HCT116 (cell line): ENCODE measurements at regions not wholly inside any gene's neighbourhood (a gene's known extent, or its start where the extent isn't known, plus 50 kb on each side); places are given as distances from the start of the nearest gene placed in this dataset.
"Not testable (repeated sequence)": the region's sequence is repeated elsewhere in the genome, so short reads cannot be mapped to it uniquely, and the experiment has no call there.

ENCODE experiments used
- ATAC-seq: fragments of 200-7000 bp; cut with Tn5 transposase; 2 replicates; pipeline ENCODE4 v1.9.1; 2020; ENCODE audit warnings: mild to moderate bottlenecking, moderate library complexity
- BruUV-seq: library from RNA; stranded (reverse); fragments of 400-500 nt; replicated peaks from 2 replicates; lab custom pipeline; 2021; lab: Mats Ljungman, UMichigan
- CTCF ChIA-PET: fragments of 300-600 bp; sonication (Branson Sonifier 250); formaldehyde crosslinking; loops from one replicate; lab custom pipeline; 2021; ENCODE audit warnings: antibody characterized with exemption; lab: Charles Lee
- POLR2A ChIA-PET: fragments of 300-600, 350-600 bp; sonication (Branson Sonifier 250); formaldehyde crosslinking; loops from one replicate; lab custom pipeline; 2021; ENCODE audit warnings: antibody characterized with exemption; lab: Charles Lee
- RAD21 ChIA-PET, 2 experiments: fragments of 300-600 bp; sonication (Branson Sonifier 250); formaldehyde crosslinking; loops; one replicate each; lab custom pipeline; 2023; ENCODE audit warnings: low total read pairs in 2 of 2; ENCODE audit not compliant: uncharacterized antibody in 2 of 2, unreplicated experiment in 2 of 2, low non-redundant PET in 1 of 2; lab: Charles Lee
- DNase-seq: peaks from one replicate; pipeline ENCODE4 v3.0.0-alpha.2; 2010; ENCODE audit warnings: low read depth, low spot score
- H2AFZ ChIP-seq: fragments of 200-600 bp; shearing (Covaris generic), sonication (generic); 2 replicates; pipeline ENCODE4 v1.6.1; 2017; ENCODE audit warnings: low read depth, mixed run types, mixed read lengths, antibody characterized with exemption, low read length; ENCODE audit not compliant: poor library complexity, severe bottlenecking
- H3K27ac ChIP-seq: 2 replicates; pipeline ENCODE4 v1.5.1; 2012; ENCODE audit warnings: low read depth, low read length
- H3K27me3 ChIP-seq: fragments of 200-600 bp; sonication (generic); 2 replicates; pipeline ENCODE4 v1.6.1; 2016; ENCODE audit warnings: mixed run types, low read length, mixed read lengths; ENCODE audit not compliant: insufficient read depth
- H3K36me3 ChIP-seq, 2 experiments: fragments of 200-500 bp in 1 of 2; fragments of 200-600 bp in 1 of 2; sonication (Bioruptor generic) in 1 of 2; sonication (generic) in 1 of 2; 2 replicates each; pipeline versions ENCODE4 v1.5.1 to v1.6.1; 2014 to 2016; ENCODE audit warnings: low read length in 2 of 2, inconsistent platforms in 1 of 2, mixed read lengths in 1 of 2, mixed run types in 1 of 2; ENCODE audit not compliant: insufficient read depth in 2 of 2, control insufficient read depth in 1 of 2
- H3K4me1 ChIP-seq, 2 experiments: fragments of 200-600 bp in 1 of 2; sonication (generic) in 1 of 2; 2 replicates each; pipeline versions ENCODE4 v1.5.1 to v1.6.1; 2012 to 2017; ENCODE audit warnings: low read length in 2 of 2, inconsistent platforms in 1 of 2, mild to moderate bottlenecking in 1 of 2, mixed read lengths in 1 of 2, mixed run types in 1 of 2, moderate library complexity in 1 of 2; ENCODE audit not compliant: insufficient read depth in 2 of 2, control insufficient read depth in 1 of 2
- H3K4me2 ChIP-seq: fragments of 200-600 bp; sonication (generic); 2 replicates; pipeline ENCODE4 v1.6.1; 2017; ENCODE audit warnings: mixed run types, low read length, mixed read lengths
- H3K4me3 ChIP-seq, 2 experiments: fragments of 200-600 bp in 1 of 2; sonication (generic) in 1 of 2; replicated peaks in 1 of 2; 2 replicates each; pipeline ENCODE4 v1.5.1; 2011 to 2016; ENCODE audit warnings: low read length in 2 of 2, control low read depth in 1 of 2, low read depth in 1 of 2, mild to moderate bottlenecking in 1 of 2, mixed read lengths in 1 of 2, mixed run types in 1 of 2
- H3K79me2 ChIP-seq: fragments of 200-600 bp; sonication (generic); 2 replicates; pipeline ENCODE4 v1.6.1; 2017; ENCODE audit warnings: mild to moderate bottlenecking, mixed run types, low read length, moderate library complexity, mixed read lengths; ENCODE audit not compliant: insufficient read depth
- H3K9ac ChIP-seq: fragments of 200-600 bp; sonication (generic); 2 replicates; pipeline ENCODE4 v1.6.1; 2016; ENCODE audit warnings: low read length, mixed read lengths
- H3K9me2 ChIP-seq: fragments of 200-600 bp; sonication (generic), shearing (Covaris generic); 2 replicates; pipeline ENCODE4 v1.6.1; 2017; ENCODE audit warnings: mixed run types, mild to moderate bottlenecking, moderate library complexity; ENCODE audit not compliant: insufficient read depth
- H3K9me3 ChIP-seq, 2 experiments: fragments of 200-500 bp in 1 of 2; fragments of 200-600 bp in 1 of 2; sonication (Bioruptor generic) in 1 of 2; sonication (generic) in 1 of 2; 2 replicates each; pipeline ENCODE4 v1.6.1; 2014 to 2017; ENCODE audit warnings: low read length in 2 of 2, mixed read lengths in 2 of 2, inconsistent platforms in 1 of 2, low read depth in 1 of 2, mild to moderate bottlenecking in 1 of 2, mixed run types in 1 of 2, moderate library complexity in 1 of 2; ENCODE audit not compliant: control insufficient read depth in 1 of 2, insufficient read depth in 1 of 2
- H4K20me1 ChIP-seq: fragments of 200-600 bp; sonication (generic), shearing (Covaris generic); 2 replicates; pipeline ENCODE4 v1.6.1; 2017; ENCODE audit warnings: mixed run types, mild to moderate bottlenecking, moderate library complexity; ENCODE audit not compliant: insufficient read depth
- EZH2 ChIP-seq: fragments of 200-600 bp; sonication (generic); IDR thresholded peaks from 2 replicates; pipeline ENCODE4 v1.6.1; 2017; ENCODE audit warnings: antibody characterized with exemption, mixed run types
- EZH2phosphoT487 ChIP-seq: fragments of 200-600 bp; IDR thresholded peaks from 2 replicates; pipeline ENCODE4 v1.6.1; 2018; ENCODE audit warnings: antibody characterized with exemption, borderline replicate concordance
- FOSL1 ChIP-seq: IDR thresholded peaks from 2 replicates; pipeline ENCODE4 v1.6.1; 2012; ENCODE audit warnings: low read depth
- JUND ChIP-seq: IDR thresholded peaks from 2 replicates; pipeline ENCODE4 v1.6.1; 2012
- POLR2A ChIP-seq: IDR thresholded peaks from 2 replicates; pipeline ENCODE4 v1.7.0; 2011; ENCODE audit warnings: borderline replicate concordance; ENCODE audit not compliant: insufficient read depth, insufficient read length; ENCODE audit errors: extremely low read depth
- POLR2AphosphoS5 ChIP-seq: IDR thresholded peaks from 2 replicates; pipeline ENCODE4 v1.6.1; 2011; ENCODE audit warnings: mild to moderate bottlenecking, low read depth, low read length, moderate library complexity
- RAD21 ChIP-seq: IDR thresholded peaks from 2 replicates; pipeline ENCODE4 v1.6.1; 2012; ENCODE audit warnings: low read depth, mild to moderate bottlenecking
- SP1 ChIP-seq: IDR thresholded peaks from 2 replicates; pipeline ENCODE4 v1.6.1; 2012; ENCODE audit warnings: low read depth
- SRF ChIP-seq: IDR thresholded peaks from 2 replicates; pipeline ENCODE4 v1.6.1; 2012; ENCODE audit warnings: low read depth
- TCF7L2 ChIP-seq: IDR thresholded peaks from 2 replicates; pipeline ENCODE4 v1.7.0; 2011; ENCODE audit warnings: borderline replicate concordance, inconsistent platforms; ENCODE audit not compliant: insufficient read depth, insufficient read length; ENCODE audit errors: extremely low read depth
- YY1 ChIP-seq: IDR thresholded peaks from 2 replicates; pipeline ENCODE4 v1.6.1; 2011; ENCODE audit warnings: low read length, low read depth, moderate library complexity, mild to moderate bottlenecking; ENCODE audit not compliant: insufficient replicate concordance; ENCODE audit errors: extremely low read depth
- ZFX ChIP-seq: fragments of 450-650 bp; IDR thresholded peaks from 2 replicates; pipeline ENCODE4 v1.6.1; 2017
- ZNF274 ChIP-seq: fragments of 200-500 bp; sonication (Bioruptor generic); IDR thresholded peaks from 2 replicates; pipeline ENCODE4 v1.6.1; 2014; ENCODE audit warnings: mild to moderate bottlenecking, low read depth, low read length, inconsistent platforms
- intact Hi-C: fragments of 100-400 bp; cut with micrococcal nuclease; formaldehyde crosslinking; loops from 2 replicates; pipeline ENCODE4 v1.10.0; 2022
- TF ChIP-seq, protein P1 (sequence below), 3 experiments: fragments of 200-600 bp in 1 of 3; sonication (generic) in 1 of 3; IDR thresholded peaks in 2 of 3; conservative IDR thresholded peaks in 1 of 3; 2 replicates each; pipeline ENCODE4 v1.5.1; 2012 to 2017; ENCODE audit warnings: low read depth in 2 of 3, low read length in 2 of 3, antibody characterized with exemption in 1 of 3, borderline replicate concordance in 1 of 3, control low read depth in 1 of 3, mild to moderate bottlenecking in 1 of 3, mixed read lengths in 1 of 3, mixed run types in 1 of 3, moderate library complexity in 1 of 3; ENCODE audit not compliant: insufficient read depth in 1 of 3
- TF ChIP-seq, protein P2 (sequence below): IDR thresholded peaks from 2 replicates; pipeline ENCODE4 v1.6.1; 2011; ENCODE audit warnings: mild to moderate bottlenecking, low read length, moderate library complexity; ENCODE audit not compliant: insufficient replicate concordance; ENCODE audit errors: extremely low read depth
- TF ChIP-seq, protein P3 (sequence below): IDR thresholded peaks from 2 replicates; pipeline ENCODE4 v1.6.1; 2012

DNA sequence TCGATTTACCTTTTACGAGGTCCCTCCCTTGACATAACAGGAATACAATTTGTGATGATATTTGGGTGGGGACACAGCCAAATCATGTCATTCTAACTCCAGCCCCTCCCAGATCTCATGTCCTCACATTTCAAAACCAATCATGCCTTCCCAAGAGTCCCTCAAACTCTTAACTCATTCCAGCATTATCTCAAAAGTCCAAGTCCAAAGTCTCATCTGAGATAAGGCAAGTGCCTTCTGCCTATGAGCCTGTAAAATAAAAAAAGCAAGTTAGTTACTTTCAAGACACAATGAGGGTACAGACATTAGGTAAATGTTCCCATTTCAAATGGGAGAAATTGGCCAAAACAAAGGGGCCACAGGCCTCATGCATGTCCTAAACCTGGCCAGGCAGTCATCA lies 381.1 kb downstream of the PIK3C3 start:
- ChIA-PET CTCF (no interaction called here), RAD21 (no interaction called here), POLR2A (no interaction called here)
- H3K9ac ChIP-seq: no peak overlapping the region
- no TSS peak for BruUV-seq
- intact Hi-C loops: no loop called here
- H3K27ac ChIP-seq: no peak overlapping the region
- H3K36me3 ChIP-seq: no peaks in the 10 kb centered on the region
- H4K20me1 ChIP-seq: no peaks in the 10 kb centered on the region
- DNase-seq (no peak), ATAC-seq (no peak)
- H3K9me3 ChIP-seq: peaks cover 0 to 16% of the 10 kb centered on the region in 2 experiments; a peak in 2 of 4 replicates
- no peak for TF ChIP-seq POLR2AphosphoS5
- TF ChIP-seq EZH2: no peak
- TF ChIP-seq ZFX: no peak
- TF ChIP-seq YY1: no peak
- TF ChIP-seq JUND: no peak
- TF ChIP-seq TCF7L2: no peak
- TF ChIP-seq ZNF274: no peak
- TF ChIP-seq, protein P1, sequence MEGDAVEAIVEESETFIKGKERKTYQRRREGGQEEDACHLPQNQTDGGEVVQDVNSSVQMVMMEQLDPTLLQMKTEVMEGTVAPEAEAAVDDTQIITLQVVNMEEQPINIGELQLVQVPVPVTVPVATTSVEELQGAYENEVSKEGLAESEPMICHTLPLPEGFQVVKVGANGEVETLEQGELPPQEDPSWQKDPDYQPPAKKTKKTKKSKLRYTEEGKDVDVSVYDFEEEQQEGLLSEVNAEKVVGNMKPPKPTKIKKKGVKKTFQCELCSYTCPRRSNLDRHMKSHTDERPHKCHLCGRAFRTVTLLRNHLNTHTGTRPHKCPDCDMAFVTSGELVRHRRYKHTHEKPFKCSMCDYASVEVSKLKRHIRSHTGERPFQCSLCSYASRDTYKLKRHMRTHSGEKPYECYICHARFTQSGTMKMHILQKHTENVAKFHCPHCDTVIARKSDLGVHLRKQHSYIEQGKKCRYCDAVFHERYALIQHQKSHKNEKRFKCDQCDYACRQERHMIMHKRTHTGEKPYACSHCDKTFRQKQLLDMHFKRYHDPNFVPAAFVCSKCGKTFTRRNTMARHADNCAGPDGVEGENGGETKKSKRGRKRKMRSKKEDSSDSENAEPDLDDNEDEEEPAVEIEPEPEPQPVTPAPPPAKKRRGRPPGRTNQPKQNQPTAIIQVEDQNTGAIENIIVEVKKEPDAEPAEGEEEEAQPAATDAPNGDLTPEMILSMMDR (IDR thresholded peaks at IDR 0.05 in 2 of 3, conservative IDR thresholded peaks at IDR 0.05 in 1 of 3; ENCODE audit: borderline replicate concordance in 1 of 3, insufficient read depth in 1 of 3, low read depth in 2 of 3, low read length in 2 of 3): no peak
- TF ChIP-seq, protein P2, sequence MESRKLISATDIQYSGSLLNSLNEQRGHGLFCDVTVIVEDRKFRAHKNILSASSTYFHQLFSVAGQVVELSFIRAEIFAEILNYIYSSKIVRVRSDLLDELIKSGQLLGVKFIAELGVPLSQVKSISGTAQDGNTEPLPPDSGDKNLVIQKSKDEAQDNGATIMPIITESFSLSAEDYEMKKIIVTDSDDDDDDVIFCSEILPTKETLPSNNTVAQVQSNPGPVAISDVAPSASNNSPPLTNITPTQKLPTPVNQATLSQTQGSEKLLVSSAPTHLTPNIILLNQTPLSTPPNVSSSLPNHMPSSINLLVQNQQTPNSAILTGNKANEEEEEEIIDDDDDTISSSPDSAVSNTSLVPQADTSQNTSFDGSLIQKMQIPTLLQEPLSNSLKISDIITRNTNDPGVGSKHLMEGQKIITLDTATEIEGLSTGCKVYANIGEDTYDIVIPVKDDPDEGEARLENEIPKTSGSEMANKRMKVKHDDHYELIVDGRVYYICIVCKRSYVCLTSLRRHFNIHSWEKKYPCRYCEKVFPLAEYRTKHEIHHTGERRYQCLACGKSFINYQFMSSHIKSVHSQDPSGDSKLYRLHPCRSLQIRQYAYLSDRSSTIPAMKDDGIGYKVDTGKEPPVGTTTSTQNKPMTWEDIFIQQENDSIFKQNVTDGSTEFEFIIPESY: no peak
- no peak for TF ChIP-seq SP1
- no peak for TF ChIP-seq EZH2phosphoT487
- no peak for TF ChIP-seq RAD21
- TF ChIP-seq, protein P3, sequence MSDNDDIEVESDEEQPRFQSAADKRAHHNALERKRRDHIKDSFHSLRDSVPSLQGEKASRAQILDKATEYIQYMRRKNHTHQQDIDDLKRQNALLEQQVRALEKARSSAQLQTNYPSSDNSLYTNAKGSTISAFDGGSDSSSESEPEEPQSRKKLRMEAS: no peak
- no peak for TF ChIP-seq FOSL1
- TF ChIP-seq POLR2A: no peak
- TF ChIP-seq SRF: no peak
- no peaks in the 10 kb centered on the region for H3K27me3 ChIP-seq
- no peaks in the 10 kb centered on the region for H3K79me2 ChIP-seq
- no peak overlapping the region for H2AFZ ChIP-seq
- H3K4me2 ChIP-seq: no peak overlapping the region
- no peaks in the 10 kb centered on the region for H3K4me1 ChIP-seq
- H3K9me2 ChIP-seq: no peaks in the 10 kb centered on the region
- H3K4me3 ChIP-seq: no peak overlapping the region

DNA sequence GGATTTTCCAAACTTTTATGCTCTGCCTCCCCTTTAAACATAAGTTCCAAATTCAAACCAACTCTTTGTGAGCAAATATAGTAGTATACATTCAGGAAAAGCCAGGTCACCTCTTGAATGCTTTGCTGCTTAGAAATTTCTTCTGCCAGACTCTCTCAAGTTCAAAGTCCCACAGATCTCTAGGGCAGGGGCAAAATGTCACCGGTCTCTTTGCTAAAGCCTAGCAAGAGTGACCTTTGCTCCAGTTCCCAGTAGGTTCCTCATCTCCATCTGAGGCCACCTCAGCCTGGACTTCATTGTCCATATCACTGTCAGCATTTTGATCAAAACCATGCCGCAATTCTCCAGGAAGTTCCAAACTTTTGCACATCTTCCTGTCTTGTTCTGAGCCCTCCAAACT lies 382.3 kb downstream of the PIK3C3 start:
- H3K9me2 ChIP-seq, RAD21 ChIA-PET, H4K20me1 ChIP-seq, DNase-seq, H3K27ac ChIP-seq, H3K79me2 ChIP-seq, CTCF ChIA-PET, ATAC-seq, H3K4me1 ChIP-seq, H3K9ac ChIP-seq, H2AFZ ChIP-seq, H3K4me2 ChIP-seq, H3K4me3 ChIP-seq, H3K36me3 ChIP-seq, BruUV-seq, H3K27me3 ChIP-seq, intact Hi-C loops, POLR2A ChIA-PET: not testable (repeated sequence)
- H3K9me3 ChIP-seq: peaks cover 0 to 21% of the 10 kb centered on the region in 2 experiments; a peak in 2 of 4 replicates
